ENCODE measurements at regions not wholly inside any gene's neighbourhood (a gene's known extent, or its start where the extent isn't known, plus 50 kb on each side); places are given as distances from the start of the nearest gene placed in this dataset.
"Not testable (repeated sequence)": the region's sequence is repeated elsewhere in the genome, so short reads cannot be mapped to it uniquely, and the experiment has no call there.

DNA sequence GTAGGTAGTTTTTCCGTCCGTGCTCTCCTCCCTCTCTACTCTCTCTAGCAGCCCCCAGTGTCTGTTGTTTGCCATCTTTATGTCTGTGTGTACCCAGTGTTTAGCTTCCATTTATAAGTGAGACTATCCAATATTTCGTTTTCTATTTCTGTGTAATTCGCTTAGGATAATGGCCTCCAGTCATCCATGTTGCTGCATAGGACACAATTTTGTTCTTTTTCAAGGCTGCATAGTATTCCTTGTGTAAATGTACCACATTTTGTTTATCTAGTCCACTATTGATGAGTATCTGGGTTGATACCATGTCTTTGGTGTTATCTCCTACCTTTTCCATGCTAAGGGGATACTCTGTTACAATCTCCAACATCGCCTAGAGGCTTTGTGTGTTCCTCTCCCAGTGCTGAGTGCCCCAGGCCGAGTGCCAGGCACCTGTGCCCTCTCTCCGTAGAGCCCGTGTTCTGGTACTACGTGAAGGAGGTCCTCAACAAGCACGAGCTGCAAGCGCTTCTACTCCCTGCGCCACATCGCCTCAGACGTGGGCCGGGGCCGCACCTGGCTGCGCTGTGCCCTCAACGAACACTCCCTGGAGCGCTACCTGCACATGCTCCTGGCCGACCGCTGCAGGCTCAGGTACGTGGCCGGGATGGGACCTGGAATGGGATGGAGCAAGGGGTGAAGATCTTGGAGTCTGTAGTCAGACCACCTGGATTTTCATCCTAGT, 51.0 kb downstream of the NPIPB11 start:
- not testable (repeated sequence) for DNase-seq

DNA sequence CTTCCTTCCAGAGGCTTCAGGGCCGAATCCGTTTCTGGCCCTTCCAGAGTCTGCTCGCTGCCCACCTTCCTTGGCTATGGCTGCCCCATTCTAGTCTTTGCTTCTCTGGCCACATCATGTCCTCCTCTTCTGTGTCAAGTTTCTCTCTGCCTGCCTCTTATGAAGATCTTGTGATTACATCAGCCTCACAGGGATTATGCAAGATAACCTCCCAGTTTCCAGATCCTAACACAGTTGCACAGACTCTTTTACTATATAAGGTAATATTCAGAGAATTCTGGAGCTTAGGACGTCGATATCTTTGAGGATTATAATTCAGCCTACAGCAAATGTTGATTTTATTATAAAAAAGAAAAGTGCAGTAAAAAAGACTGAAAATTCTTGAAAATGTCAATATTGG, 52.1 kb downstream of the NPIPB11 start:
- DNase-seq, result not testable (repeated sequence)

- not testable (repeated sequence) for DNase-seq
Observed at GRCh38 chr16:29352617-29352999, 53.9 kb downstream of the NPIPB11 start.

- not testable (repeated sequence) for DNase-seq
Observed at GRCh38 chr16:29351970-29352616, 54.4 kb downstream of the NPIPB11 start.

- DNase-seq, result not testable (repeated sequence)
Observed at GRCh38 chr16:29351271-29351969, 55.1 kb downstream of the NPIPB11 start.

GRCh38 chr16:29349966-29350365, 56.5 kb downstream of the NPIPB11 start:
- DNase-seq, result not testable (repeated sequence)

GRCh38 chr16:29348748-29349147, 57.8 kb downstream of the NPIPB11 start:
- DNase-seq, result not testable (repeated sequence)

DNA sequence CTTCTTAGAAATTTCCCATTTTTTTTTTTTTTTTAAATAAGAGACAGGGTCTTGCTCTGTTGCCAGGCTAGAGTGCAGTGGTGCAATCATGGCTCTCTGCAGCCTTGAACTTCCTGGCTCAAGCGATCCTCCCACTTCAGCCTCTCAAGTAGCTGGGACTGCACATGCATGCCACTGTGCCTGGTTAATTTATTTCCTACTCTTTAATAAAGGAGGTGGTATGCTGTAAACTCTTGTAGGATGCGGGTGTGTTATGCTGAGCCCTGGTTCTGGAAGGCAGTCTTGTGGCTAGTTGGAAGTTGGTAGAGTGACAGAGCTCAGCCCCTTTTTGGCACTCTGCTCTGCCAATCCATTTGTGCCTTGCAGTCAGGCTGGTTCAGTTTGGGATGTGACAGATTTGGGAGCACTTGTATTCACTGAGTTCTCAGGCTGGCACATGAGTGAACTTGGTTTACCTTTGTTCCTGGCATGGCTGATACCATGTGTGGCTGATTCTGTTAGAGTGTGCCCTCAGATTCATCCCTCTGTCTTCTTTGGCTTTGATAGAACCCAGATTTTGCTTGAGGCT, 58.3 kb downstream of the NPIPB11 start:
- not testable (repeated sequence) for DNase-seq

GRCh38 chr16:29346796-29347580, 59.5 kb downstream of the NPIPB11 start:
- not testable (repeated sequence) for DNase-seq

GRCh38 chr16:29346203-29346602, 60.3 kb downstream of the NPIPB11 start:
- not testable (repeated sequence) for DNase-seq

DNA sequence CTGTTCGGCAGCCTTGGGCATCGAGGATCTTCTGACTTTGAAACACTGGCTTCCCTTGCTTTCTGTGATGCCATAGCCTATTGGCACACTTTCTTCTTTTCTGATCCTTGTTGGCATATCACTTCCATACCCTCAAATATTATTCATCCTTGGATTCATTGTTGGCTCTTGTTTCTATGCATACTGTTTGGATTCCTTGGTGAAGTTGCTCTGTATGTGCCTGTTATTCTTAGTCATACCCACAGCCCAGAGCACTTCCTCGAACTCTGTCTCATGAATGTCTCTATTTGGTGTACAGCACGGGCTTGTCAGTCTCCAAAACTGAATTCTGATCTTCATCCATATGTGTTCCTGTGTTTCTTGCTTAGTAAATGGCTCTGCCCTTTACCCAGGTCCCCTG, 63.6 kb downstream of the NPIPB11 start:
- DNase-seq, result not testable (repeated sequence)

DNA sequence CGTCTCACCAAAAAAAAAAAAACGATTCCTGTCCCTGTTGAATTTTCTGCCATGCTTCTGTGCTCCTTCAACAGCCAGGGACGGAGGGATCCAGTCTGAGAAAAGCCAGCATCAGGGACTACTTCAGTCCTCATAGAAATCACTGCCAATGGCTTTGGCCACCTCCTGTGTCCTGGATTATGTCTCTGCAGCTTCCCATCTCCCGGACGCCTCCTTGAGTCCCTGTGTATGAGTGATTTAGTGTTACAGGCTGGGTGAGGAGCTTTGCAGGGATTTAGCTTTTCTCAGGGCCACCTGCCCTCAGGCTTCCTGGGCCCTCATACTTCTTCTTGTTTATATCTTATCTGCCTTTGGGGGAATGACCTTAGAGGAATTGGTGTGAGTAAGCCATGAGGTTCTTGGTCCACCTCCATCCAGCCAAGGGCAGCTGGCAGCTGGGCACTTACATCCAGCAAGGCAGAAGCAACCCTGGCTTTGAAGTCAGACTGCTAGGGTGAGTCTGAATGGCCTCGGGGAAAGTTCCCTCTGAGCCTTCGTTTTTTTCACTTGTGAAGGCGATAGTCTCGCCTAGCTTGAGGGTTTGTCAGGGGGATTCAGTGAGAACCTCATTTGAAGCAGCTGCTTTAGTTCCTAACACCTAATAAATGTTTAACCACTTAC, 65.6 kb downstream of the NPIPB11 start:
- not testable (repeated sequence) for DNase-seq

- DNase-seq, result not testable (repeated sequence)
Observed at GRCh38 chr16:29340235-29340634, 66.3 kb downstream of the NPIPB11 start.

DNA sequence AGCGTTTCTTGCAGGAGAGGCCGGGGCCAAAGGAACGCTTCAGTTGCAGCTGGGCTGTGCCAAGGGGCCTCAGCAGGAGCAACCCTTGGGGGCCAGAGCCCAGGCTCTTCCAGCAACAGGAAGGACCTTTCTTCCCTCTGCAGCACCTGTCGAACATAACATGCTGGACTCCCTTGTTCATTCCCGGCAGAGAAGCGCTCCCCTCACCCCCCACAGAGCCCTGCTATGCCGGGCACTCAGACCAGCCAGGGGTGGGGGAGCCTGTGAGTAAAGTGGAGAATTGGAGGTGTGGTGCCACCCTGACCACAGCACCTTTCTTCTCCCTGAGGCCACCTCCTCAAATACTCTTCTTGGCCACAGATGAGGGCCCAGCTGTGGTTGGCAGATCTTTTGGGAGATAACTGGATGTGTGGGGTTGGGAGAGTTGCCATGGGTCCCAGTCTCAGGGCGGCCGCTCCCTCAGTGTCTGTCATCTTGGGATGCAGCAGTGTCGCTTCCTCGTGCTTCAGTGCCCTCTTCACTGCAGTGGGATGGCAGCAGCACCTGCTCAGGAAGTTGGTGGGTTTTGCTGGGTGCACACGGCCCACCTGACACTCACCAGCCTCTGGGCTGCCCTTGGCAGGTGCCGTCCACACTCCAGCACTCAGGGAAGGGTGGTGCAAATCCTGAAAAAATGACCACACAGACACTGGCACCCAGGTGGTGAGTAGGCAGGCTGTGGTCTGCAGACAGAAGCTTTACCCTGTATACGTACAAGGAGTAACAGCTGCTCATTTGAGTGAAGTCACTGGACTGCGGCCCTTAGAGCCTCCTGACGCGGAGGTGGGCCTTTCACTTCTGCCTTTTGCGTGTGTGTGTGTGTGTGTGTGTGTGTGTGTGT, 67.5 kb downstream of the NPIPB11 start:
- not testable (repeated sequence) for DNase-seq

- not testable (repeated sequence) for DNase-seq
Observed at GRCh38 chr16:29337385-29337901, 69.1 kb downstream of the NPIPB11 start.

DNA sequence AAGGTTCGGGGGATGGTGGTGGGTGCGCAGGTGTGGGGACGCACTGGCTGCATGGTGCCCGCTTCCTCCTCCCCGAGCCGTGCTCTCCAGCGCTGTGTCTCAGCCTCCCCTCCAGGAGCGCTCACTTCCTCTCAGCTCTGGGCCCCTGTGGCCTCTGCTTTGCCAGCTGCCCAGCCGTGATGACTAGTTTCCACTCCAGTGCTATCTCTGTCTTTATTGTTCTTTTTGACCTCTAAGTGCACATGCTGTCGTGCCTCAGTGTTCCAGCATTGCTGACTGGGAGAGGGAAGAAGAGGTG, 71.0 kb downstream of the NPIPB11 start:
- not testable (repeated sequence) for DNase-seq

- not testable (repeated sequence) for DNase-seq
Observed at GRCh38 chr16:29334776-29335548, 71.5 kb downstream of the NPIPB11 start.

DNA sequence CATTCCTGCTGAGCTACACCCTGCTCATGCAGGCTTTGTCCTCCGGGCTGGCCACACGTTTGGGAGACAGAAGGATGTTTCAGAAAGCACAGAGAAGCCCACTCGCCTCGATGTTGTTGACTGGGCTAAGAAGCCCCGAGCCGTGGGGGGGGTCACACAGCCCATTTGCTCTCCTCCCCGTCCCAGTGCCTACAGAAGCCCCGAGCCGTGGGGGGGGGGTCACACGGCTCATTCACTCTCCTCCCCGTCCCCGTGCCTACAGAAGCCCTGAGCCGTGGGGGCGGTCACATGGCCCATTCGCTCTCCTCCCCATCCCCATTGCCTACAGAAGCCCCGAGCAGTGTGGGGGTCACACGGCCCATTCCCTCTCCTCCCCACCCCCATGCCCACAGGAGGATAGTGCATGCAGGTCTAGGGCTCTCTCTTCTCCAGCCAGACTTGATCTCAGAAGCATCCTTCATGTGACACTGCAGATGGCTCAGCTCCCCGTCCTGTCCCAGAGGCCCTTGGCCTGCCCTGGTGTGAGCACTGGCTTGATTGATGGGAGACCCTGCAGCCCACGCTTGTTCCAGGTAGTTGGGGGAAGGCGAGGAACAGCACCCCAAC, 72.9 kb downstream of the NPIPB11 start:
- DNase-seq, result not testable (repeated sequence)

GRCh38 chr16:29330623-29331022, 75.9 kb downstream of the NPIPB11 start:
- not testable (repeated sequence) for DNase-seq
